Left lung (tissue), 4 donors: ENCODE measurements at regions not wholly inside any gene's neighbourhood (a gene's known extent, or its start where the extent isn't known, plus 50 kb on each side); places are given as distances from the start of the nearest gene placed in this dataset.

ENCODE experiments used
- ATAC-seq: fragments of 200-7000 bp; cut with Tn5 transposase; one replicate; pipeline ENCODE4 v1.9.1; 2020; ENCODE audit warnings: moderate library complexity
- DNase-seq, 4 donors: peaks; one replicate each; pipeline ENCODE4 v3.0.0-alpha.2; 2013 to 2020
- H3K27ac ChIP-seq, 2 donors: fragments of 200-600 bp; sonication (generic) in 1 of 2; one replicate each; pipeline versions ENCODE4 v1.5.0 to v1.8.0; 2020 to 2021
- H3K27me3 ChIP-seq, 2 donors: fragments of 200-600 bp; sonication (generic) in 1 of 2; one replicate each; pipeline versions ENCODE4 v1.5.0 to v1.8.0; 2020 to 2021
- H3K36me3 ChIP-seq, 2 donors: fragments of 200-600 bp; sonication (generic) in 1 of 2; one replicate each; pipeline versions ENCODE4 v1.5.0 to v1.8.0; 2020 to 2021
- H3K4me1 ChIP-seq, 2 donors: fragments of 200-600 bp; one replicate each; pipeline ENCODE4 v1.8.0; 2021
- H3K4me3 ChIP-seq, 2 donors: fragments of 200-600 bp; sonication (generic) in 1 of 2; one replicate each; pipeline versions ENCODE4 v1.5.0 to v1.8.0; 2020 to 2021; ENCODE audit warnings: mild to moderate bottlenecking in 1 of 2
- H3K9me3 ChIP-seq, 2 donors: fragments of 200-600 bp; sonication (generic) in 1 of 2; one replicate each; pipeline versions ENCODE4 v1.5.0 to v1.8.0; 2020 to 2021
- intact Hi-C, 2 donors: fragments of 100-400 bp; cut with DNase I; formaldehyde crosslinking; loops; one replicate each; pipeline versions ENCODE4 v1.11.2 to v1.14.2; 2022
- TF ChIP-seq, protein P1 (sequence below), 2 donors: fragments of 200-600 bp; sonication (generic) in 1 of 2; IDR thresholded peaks; one replicate each; pipeline versions ENCODE4 v1.5.0 to v1.8.0; 2021; ENCODE audit warnings: antibody characterized with exemption in 2 of 2
- donor health status: DM: no; HTN: yes; CAD: no.
- donor health status: DM: no; HTN: no; CAD: no.

DNA sequence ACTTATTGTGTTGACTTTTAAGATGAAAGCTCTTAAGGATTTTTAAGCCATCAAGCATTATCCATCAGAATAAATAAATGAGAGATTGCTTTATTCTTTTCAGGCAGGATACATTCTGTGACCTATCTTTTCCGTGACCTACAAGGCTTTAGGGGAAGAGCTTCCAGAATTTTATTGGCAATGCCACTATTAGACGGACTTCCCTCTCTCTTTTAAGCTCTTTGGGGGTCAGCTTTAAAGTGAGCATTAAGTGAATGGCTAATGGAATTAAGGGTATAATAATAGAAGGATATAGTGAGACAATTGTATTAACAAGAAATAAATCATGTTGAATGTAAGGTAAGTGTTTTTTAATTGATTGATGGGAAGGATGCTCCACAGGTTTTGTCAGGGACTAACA is 273.7 kb downstream of the GPAT3 start:
- DNase-seq (no peak), ATAC-seq (no peak)
- TF ChIP-seq, protein P1, sequence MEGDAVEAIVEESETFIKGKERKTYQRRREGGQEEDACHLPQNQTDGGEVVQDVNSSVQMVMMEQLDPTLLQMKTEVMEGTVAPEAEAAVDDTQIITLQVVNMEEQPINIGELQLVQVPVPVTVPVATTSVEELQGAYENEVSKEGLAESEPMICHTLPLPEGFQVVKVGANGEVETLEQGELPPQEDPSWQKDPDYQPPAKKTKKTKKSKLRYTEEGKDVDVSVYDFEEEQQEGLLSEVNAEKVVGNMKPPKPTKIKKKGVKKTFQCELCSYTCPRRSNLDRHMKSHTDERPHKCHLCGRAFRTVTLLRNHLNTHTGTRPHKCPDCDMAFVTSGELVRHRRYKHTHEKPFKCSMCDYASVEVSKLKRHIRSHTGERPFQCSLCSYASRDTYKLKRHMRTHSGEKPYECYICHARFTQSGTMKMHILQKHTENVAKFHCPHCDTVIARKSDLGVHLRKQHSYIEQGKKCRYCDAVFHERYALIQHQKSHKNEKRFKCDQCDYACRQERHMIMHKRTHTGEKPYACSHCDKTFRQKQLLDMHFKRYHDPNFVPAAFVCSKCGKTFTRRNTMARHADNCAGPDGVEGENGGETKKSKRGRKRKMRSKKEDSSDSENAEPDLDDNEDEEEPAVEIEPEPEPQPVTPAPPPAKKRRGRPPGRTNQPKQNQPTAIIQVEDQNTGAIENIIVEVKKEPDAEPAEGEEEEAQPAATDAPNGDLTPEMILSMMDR (IDR thresholded peaks at IDR 0.05): no peak
- Histone ChIP-seq H3K27ac (no peak overlapping the region), H3K4me3 (no peak overlapping the region), H3K36me3 (no peaks in the 10 kb centered on the region), H3K4me1 (no peaks in the 10 kb centered on the region), H3K9me3 (no peaks in the 10 kb centered on the region), H3K27me3 (no peaks in the 10 kb centered on the region)
- intact Hi-C loops: no loop called here

DNA sequence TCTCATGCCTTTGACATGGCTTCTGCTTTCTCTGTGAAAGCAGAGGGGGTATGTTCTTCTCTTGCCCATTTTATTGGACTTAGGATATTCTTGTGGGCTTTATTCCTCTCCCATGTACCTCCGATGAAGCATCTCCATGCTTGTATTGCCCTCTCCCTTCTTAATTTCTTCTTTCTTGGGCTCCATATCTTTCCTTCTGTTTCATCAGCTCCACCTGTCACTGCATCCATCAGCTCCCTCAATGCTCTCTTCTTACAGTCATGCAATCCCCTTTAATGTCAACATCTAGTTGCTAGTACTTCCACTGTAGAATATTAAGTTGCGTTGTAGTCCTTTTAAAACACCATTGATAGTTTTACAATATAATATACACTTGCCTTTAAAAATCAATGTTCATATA is 257.6 kb downstream of the GPAT3 start:
- Histone ChIP-seq H3K9me3 (no peaks in the 10 kb centered on the region), H3K27ac (no peak overlapping the region), H3K27me3 (peaks cover 0 to 8% of the 10 kb centered on the region in 2 donors), H3K36me3 (no peaks in the 10 kb centered on the region), H3K4me3 (no peak overlapping the region), H3K4me1 (no peaks in the 10 kb centered on the region)
- TF ChIP-seq, protein P1 (IDR thresholded peaks at IDR 0.05): no peak
- ATAC-seq (no peak), DNase-seq (no peak)
- intact Hi-C loops: no loop called here

DNA sequence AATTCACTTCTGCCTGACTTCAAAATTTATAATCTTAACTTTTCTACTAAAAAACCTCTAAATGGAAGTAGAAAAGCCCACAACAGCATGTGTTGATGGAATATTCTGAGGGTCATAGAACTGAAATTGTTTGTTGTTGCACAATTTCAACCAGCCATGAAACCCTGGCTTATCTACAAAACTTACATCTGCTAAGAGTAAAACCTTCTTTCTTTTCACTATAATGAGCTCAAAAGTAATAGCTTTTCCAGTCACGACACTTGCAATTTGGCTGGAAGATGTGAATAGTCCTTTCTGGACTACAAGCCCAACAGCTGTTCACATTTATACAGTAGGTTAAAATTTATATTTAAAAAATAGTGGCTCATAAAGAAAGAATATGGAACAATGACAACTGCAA is 250.0 kb downstream of the GPAT3 start:
- intact Hi-C loops: no loop called here
- no peaks in the 10 kb centered on the region for H3K27me3 ChIP-seq
- no peak overlapping the region for H3K27ac ChIP-seq
- H3K36me3 ChIP-seq: no peaks in the 10 kb centered on the region
- H3K9me3 ChIP-seq: no peaks in the 10 kb centered on the region
- TF ChIP-seq, protein P1 (IDR thresholded peaks at IDR 0.05): no peak
- no peak overlapping the region for H3K4me3 ChIP-seq
- ATAC-seq (no peak), DNase-seq (no peak)
- no peaks in the 10 kb centered on the region for H3K4me1 ChIP-seq

DNA sequence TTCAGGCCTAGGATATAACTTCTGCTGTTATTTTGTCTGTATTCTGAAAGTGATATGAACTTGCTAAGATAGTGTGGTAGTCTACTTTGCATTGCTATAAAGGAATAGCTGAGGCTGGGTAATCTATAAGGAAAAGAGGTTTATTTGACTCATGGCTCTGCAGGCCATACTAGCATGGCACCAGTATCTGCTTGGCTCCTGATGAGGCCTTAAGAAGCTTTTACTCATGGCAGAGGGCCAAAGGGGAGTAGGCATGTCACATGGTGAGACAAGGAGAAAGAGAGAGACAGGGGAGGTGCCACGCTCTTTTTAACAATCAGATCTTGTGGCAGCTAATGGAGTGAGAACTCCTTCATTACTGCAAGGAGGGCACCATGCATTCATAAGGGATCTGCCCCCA is 247.3 kb downstream of the GPAT3 start:
- Histone ChIP-seq H3K27ac (no peak overlapping the region), H3K4me3 (no peak overlapping the region), H3K9me3 (no peaks in the 10 kb centered on the region), H3K4me1 (no peaks in the 10 kb centered on the region), H3K36me3 (no peaks in the 10 kb centered on the region), H3K27me3 (no peaks in the 10 kb centered on the region)
- ATAC-seq: no peak
- TF ChIP-seq, protein P1 (IDR thresholded peaks at IDR 0.05): no peak
- intact Hi-C loops: no loop called here
- DNase-seq: no peak

- Histone ChIP-seq H3K4me3 (no peak overlapping the region), H3K36me3 (no peaks in the 10 kb centered on the region), H3K27ac (no peak overlapping the region), H3K9me3 (no peaks in the 10 kb centered on the region), H3K27me3 (no peaks in the 10 kb centered on the region), H3K4me1 (no peaks in the 10 kb centered on the region)
- TF ChIP-seq, protein P1 (IDR thresholded peaks at IDR 0.05): no peak
- intact Hi-C loops: no loop called here
- ATAC-seq (no peak), DNase-seq (no peak)
These were observed 246.7 kb downstream of the GPAT3 start for GRCh38 chr4:83782591-83782990.
